OCI-LY1 (cell line): ENCODE measurements at regions not wholly inside any gene's neighbourhood (a gene's known extent, or its start where the extent isn't known, plus 50 kb on each side); places are given as distances from the start of the nearest gene placed in this dataset.

Source experiments
- H2AFZ ChIP-seq: fragments of 200-600 bp; sonication (generic), shearing (Covaris generic); 2 replicates; pipeline ENCODE4 v1.6.0; 2014; ENCODE audit warnings: antibody characterized with exemption, mild to moderate bottlenecking, low read length
- H3F3A ChIP-seq: fragments of 200-600 bp; sonication (generic), shearing (Covaris generic); 2 replicates; pipeline ENCODE4 v1.6.0; 2014; ENCODE audit warnings: mild to moderate bottlenecking, antibody characterized with exemption, low read length, moderate library complexity; ENCODE audit not compliant: insufficient read depth
- H3K27ac ChIP-seq: fragments of 200-600 bp; sonication (generic); 2 replicates; pipeline ENCODE4 v1.5.1; 2014; ENCODE audit warnings: low read length, mixed run types, mild to moderate bottlenecking, low read depth; ENCODE audit not compliant: poor library complexity, severe bottlenecking
- H3K27me3 ChIP-seq: fragments of 200-600 bp; sonication (generic); 2 replicates; pipeline ENCODE4 v1.6.0; 2014; ENCODE audit warnings: antibody characterized with exemption, mild to moderate bottlenecking, low read length, moderate library complexity; ENCODE audit not compliant: insufficient read depth
- H3K36me3 ChIP-seq: fragments of 200-600 bp; sonication (generic); 2 replicates; pipeline ENCODE4 v1.6.1; 2014; ENCODE audit warnings: mild to moderate bottlenecking, antibody characterized with exemption, low read length, moderate library complexity, mixed read lengths; ENCODE audit not compliant: insufficient read depth
- H3K4me1 ChIP-seq: fragments of 200-600 bp; sonication (generic); 2 replicates; pipeline ENCODE4 v1.5.1; 2014; ENCODE audit warnings: mild to moderate bottlenecking, low read length, moderate library complexity; ENCODE audit not compliant: insufficient read depth, severe bottlenecking
- H3K4me2 ChIP-seq: fragments of 200-600 bp; sonication (generic), shearing (Covaris generic); 2 replicates; pipeline ENCODE4 v1.6.1; 2014; ENCODE audit warnings: low read length
- H3K4me3 ChIP-seq: fragments of 200-600 bp; sonication (generic); 2 replicates; pipeline ENCODE4 v1.5.1; 2014; ENCODE audit warnings: low read length, low read depth, mild to moderate bottlenecking, mixed read lengths; ENCODE audit not compliant: poor library complexity, severe bottlenecking
- H3K79me2 ChIP-seq: fragments of 200-600 bp; shearing (Covaris generic); 2 replicates; pipeline ENCODE4 v1.6.1; 2016; ENCODE audit warnings: mixed run types, low read length, mixed read lengths; ENCODE audit not compliant: insufficient read depth
- H3K9ac ChIP-seq: fragments of 200-600 bp; sonication (generic), shearing (Covaris generic); 2 replicates; pipeline ENCODE4 v1.6.1; 2014; ENCODE audit warnings: mild to moderate bottlenecking, low read length, mixed read lengths
- H3K9me2 ChIP-seq: fragments of 200-600 bp; sonication (generic), shearing (Covaris generic); 2 replicates; pipeline ENCODE4 v1.6.1; 2014; ENCODE audit warnings: low read depth, mild to moderate bottlenecking, low read length, mixed read lengths
- H3K9me3 ChIP-seq: fragments of 200-600 bp; shearing (Covaris generic); 2 replicates; pipeline ENCODE4 v1.6.1; 2014; ENCODE audit warnings: low read length, mixed read lengths
- H4K20me1 ChIP-seq: fragments of 200-600 bp; sonication (generic), shearing (Covaris generic); 2 replicates; pipeline ENCODE4 v1.6.0; 2016; ENCODE audit warnings: mild to moderate bottlenecking, low read length; ENCODE audit not compliant: insufficient read depth
- EZH2 ChIP-seq: fragments of 200-600 bp; sonication (generic), shearing (Covaris generic); IDR thresholded peaks from 2 replicates; pipeline ENCODE4 v1.8.0; 2017; ENCODE audit warnings: borderline replicate concordance, mixed run types, mild to moderate bottlenecking, antibody characterized with exemption, low read length, moderate library complexity, mixed read lengths
- TF ChIP-seq, protein P1 (sequence below): fragments of 200-600 bp; sonication (generic), shearing (Covaris generic); IDR thresholded peaks from 2 replicates; pipeline ENCODE4 v1.5.1; 2017; ENCODE audit warnings: mild to moderate bottlenecking, antibody characterized with exemption, low read length, moderate library complexity, mixed read lengths

DNA sequence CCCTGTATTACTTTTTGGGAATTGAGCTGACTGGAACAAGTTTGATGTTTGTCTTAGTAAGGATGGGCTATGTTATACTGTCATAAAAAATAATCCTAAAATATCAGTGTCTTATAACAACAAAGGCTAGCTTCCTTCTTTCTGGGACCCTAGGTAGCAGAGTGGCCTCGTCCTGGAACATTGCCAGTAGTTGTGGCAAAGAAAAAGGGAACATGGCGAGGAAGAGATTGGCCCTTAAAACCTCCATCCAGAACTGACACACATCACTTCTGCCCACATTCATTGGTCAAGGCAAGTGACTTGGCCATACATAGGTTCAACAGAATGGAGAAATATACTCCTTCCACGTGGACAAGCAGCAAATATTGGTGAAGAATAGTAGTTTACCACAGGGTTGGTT, 287.9 kb downstream of the PPP1R2C start:
- Histone ChIP-seq H2AFZ (no peak overlapping the region), H3K9me2 (no peaks in the 10 kb centered on the region), H3K9ac (no peak overlapping the region), H3K4me3 (no peak overlapping the region), H3K9me3 (no peaks in the 10 kb centered on the region), H3K27me3 (no peaks in the 10 kb centered on the region), H3K4me2 (no peak overlapping the region), H3K27ac (no peak overlapping the region), H3K36me3 (no peaks in the 10 kb centered on the region), H3K4me1 (peaks cover 12% of the 10 kb centered on the region), H4K20me1 (no peaks in the 10 kb centered on the region), H3F3A (no peaks in the 10 kb centered on the region), H3K79me2 (no peaks in the 10 kb centered on the region)
- TF ChIP-seq EZH2 = no peak
- TF ChIP-seq, protein P1, sequence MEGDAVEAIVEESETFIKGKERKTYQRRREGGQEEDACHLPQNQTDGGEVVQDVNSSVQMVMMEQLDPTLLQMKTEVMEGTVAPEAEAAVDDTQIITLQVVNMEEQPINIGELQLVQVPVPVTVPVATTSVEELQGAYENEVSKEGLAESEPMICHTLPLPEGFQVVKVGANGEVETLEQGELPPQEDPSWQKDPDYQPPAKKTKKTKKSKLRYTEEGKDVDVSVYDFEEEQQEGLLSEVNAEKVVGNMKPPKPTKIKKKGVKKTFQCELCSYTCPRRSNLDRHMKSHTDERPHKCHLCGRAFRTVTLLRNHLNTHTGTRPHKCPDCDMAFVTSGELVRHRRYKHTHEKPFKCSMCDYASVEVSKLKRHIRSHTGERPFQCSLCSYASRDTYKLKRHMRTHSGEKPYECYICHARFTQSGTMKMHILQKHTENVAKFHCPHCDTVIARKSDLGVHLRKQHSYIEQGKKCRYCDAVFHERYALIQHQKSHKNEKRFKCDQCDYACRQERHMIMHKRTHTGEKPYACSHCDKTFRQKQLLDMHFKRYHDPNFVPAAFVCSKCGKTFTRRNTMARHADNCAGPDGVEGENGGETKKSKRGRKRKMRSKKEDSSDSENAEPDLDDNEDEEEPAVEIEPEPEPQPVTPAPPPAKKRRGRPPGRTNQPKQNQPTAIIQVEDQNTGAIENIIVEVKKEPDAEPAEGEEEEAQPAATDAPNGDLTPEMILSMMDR = no peak

DNA sequence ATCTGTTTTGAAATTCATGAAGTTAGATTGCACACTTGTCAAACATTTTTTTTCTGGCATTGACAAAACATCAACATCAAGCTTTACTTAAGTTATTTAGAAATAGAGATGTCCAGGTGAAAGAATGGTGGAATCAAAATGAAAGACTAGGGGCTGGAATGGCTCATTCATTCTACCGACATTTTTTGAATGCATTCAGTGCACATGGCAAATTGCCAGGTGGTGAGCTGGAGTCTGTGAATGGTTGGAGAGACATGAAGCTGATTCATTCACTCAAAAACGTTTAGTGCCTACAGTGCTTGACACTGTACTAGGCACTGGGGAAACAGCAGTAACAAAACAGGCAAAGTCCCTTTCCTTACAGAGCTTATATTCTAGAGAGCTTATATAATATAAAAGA, 292.4 kb downstream of the PPP1R2C start:
- no peak overlapping the region for H2AFZ ChIP-seq
- no peaks in the 10 kb centered on the region for H3K4me1 ChIP-seq
- no peaks in the 10 kb centered on the region for H4K20me1 ChIP-seq
- H3K9me2 ChIP-seq = no peaks in the 10 kb centered on the region
- no peaks in the 10 kb centered on the region for H3F3A ChIP-seq
- H3K9ac ChIP-seq = no peak overlapping the region
- no peak overlapping the region for H3K27ac ChIP-seq
- no peaks in the 10 kb centered on the region for H3K9me3 ChIP-seq
- no peaks in the 10 kb centered on the region for H3K79me2 ChIP-seq
- no peak overlapping the region for H3K4me2 ChIP-seq
- TF ChIP-seq, protein P1 = no peak
- TF ChIP-seq EZH2 = no peak
- no peaks in the 10 kb centered on the region for H3K27me3 ChIP-seq
- H3K4me3 ChIP-seq = no peak overlapping the region
- H3K36me3 ChIP-seq = no peaks in the 10 kb centered on the region

DNA sequence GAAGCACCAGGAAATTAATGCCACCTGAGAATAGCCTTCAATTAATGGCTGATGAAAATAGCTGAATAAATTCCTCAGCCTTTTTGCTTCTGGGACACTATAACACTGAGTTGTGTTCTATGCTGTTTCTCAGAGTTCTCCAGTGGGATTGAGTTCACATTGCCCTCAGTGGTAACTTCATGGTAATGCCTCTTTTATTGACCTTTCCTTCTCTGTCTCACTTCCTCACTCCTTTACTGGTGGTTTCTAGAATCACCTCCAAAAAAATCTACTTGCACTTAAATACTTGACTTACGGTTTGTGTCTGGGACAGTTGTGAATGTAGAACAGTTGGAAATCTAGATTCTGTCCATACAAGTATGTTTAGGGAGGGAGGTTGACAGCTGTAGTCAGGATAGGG, 293.7 kb downstream of the PPP1R2C start:
- Histone ChIP-seq H4K20me1 (no peaks in the 10 kb centered on the region), H3K79me2 (no peaks in the 10 kb centered on the region), H3K9me3 (no peaks in the 10 kb centered on the region), H3K27me3 (no peaks in the 10 kb centered on the region), H3F3A (no peaks in the 10 kb centered on the region), H3K27ac (no peak overlapping the region), H3K36me3 (no peaks in the 10 kb centered on the region), H3K9ac (no peak overlapping the region), H2AFZ (no peak overlapping the region), H3K4me1 (no peaks in the 10 kb centered on the region), H3K4me2 (no peak overlapping the region), H3K9me2 (no peaks in the 10 kb centered on the region), H3K4me3 (no peak overlapping the region)
- TF ChIP-seq, protein P1 = no peak
- no peak for TF ChIP-seq EZH2
